GM21390 (cell line): ENCODE measurements at regions not wholly inside any gene's neighbourhood (a gene's known extent, or its start where the extent isn't known, plus 50 kb on each side); places are given as distances from the start of the nearest gene placed in this dataset.
"Not testable (repeated sequence)": the region's sequence is repeated elsewhere in the genome, so short reads cannot be mapped to it uniquely, and the experiment has no call there.

Source experiments
- ATAC-seq: cut with Tn5 transposase; IDR thresholded peaks from one replicate; pipeline ENCODE4 v1.9.1; 2021; ENCODE audit not compliant: unreplicated experiment

DNA sequence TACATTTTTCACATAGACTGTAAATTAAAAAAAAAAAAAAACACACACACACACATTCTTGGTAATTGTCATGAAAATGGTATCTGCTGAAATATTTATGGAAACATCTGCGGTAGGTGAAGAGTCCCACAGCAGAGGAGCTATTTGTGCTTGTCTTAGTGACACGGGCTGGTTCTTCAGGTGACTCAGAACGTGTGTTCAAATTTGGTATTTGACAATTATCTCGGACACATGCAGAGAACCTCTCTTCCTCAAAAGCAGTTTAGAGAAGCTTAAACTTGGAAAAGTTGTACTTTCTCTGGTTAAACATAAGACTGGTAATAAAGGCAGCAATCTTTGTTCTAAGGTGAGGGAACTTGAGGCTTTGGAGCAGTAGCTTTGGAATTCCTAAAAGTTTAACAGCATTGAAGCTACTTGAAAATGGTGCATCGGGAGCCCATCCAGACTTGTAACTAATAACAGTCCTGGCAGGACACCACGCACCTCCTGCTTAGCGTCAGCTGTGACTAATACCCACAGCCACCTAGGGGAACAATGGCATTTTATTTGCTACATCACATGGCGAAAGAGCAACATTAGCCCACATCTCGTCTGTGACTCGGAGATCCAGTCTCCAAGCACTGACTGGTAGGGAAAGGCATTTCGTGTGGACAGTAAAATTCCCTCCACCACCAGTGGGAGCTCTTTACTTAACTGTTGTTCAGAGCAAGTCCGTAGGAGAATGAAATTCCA is 1505.1 kb upstream of the SLC10A2 start:
- ATAC-seq: no peak

DNA sequence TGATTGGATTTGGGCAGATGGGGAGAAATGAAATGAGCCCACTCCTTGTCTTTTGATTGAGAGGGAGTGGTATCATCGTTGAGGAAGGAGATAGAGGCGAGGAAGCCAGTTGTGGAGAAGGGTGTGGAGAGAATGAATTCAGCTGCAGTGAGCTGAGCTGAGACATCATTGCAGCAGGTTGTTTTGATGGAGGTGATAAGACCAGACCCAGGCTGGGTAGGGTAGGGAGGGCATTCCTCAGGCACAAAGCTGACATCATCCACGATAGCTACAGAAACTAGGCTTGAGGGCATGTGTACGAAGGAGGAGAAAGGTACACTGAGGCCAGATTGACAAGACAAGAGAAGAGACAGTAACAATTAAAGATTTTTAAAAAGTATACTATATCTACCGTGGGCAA is 1500.9 kb upstream of the SLC10A2 start:
- no peak for ATAC-seq

DNA sequence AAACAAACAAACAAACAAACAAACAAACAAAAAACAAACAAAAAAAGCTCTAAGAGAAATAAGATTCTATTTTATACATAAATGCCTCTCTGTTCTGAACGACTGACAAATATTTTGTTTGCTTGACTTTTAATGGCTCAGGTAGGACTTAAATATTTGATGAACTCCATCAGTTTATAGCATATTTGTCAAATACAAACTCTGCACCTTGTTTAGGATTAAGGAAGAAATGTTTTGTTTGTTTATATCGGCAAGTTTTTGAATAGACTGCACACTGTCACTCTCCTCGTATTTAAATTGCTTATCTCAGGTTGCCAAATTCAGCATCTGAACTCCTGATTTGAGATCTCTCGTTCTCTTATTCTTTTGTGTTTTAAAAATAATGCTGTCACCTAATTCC is 1499.7 kb upstream of the SLC10A2 start:
- ATAC-seq: no peak

DNA sequence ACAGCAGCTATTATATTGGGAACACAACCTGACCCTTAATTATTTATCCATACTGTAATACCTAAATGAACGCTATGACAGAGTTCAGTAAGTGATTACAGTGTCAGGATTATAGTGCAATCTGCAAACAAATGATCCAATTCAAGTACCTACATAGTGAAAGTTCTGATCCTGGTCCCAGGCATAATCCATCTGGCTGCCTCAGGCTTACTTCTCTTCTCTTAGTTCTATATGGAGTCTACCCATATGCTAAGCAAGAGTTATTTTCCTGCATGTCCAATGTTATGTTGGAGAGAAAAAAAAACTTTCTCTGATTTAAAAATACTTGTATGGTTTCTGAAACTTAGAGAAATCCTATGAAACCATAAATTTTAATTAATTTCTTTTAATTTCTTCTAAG is 1487.7 kb upstream of the SLC10A2 start:
- ATAC-seq: no peak

DNA sequence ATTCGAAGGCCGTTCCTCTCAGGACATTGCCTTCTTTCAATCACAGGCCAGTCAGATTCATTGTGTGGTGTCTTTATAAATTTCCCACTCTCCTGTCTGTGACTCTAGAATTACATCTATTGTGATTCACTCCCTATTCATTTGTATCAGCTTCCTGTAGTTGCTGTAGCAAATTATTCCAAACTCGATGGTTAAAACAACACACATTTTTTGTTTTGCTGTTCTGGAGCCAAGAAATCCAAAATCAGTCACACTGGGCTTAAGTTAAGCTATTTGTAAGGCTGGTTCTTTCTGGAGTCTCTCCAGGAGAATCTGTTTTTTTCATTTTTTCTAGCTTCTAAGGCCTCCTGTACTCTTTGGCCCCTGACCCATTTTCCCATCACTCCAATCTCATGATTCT is 1487.0 kb upstream of the SLC10A2 start:
- ATAC-seq: no peak

DNA sequence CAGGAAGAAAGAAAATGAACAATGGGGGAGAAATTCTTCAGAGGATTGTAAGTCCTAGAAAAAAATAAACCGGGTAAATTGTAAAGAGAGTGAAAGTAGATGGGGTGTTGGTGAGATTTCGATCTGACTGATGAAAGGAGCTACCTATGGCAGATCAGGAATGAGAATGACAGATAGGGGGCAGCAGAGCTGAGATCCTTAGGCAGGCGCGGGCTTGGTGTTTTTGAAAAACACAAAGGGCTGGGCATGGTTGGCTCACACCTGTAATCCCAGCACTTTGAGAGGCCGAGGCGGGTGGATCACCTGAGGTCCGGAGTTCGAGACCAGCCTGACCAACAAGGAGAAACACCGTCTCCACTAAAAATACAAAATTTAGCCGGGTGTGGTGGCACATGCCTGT is 1468.6 kb upstream of the SLC10A2 start:
- ATAC-seq: no peak

DNA sequence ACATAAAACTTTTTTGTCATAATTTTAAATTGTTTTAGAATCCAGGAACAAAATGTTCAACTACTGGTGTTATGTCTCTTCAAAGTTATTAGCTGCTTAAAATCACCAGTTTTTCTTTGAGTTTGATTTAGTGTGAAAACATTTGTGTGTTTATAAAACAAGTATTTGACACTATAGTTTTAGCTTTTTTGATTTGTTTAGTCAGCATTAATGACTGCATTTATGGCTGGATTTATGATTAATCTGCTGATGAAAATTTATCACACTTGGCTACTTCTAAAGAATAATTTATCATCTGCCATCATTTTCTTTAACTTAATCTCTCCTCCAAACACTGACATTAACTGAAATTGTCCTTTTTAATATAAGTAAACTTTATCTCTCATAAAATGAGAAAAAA is 1465.9 kb upstream of the SLC10A2 start:
- no peak for ATAC-seq

DNA sequence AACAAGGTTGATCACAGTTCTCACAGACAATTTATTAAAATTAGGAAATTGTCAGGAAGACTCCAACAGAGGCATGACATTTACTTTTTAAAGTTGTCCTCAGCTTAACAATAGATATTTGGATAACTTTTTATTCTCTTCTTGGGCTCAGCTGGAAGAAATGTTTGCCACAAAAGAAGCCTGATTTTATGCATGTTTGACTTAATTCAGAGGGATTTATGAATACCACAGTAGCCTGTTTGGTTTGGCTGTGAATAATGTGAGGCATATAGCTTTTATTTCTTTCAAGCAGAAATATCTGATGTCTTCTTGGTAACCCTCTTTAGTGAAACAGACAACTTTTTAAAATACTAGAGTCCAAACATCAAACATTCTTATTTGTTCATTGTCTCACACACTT is 1464.5 kb upstream of the SLC10A2 start:
- ATAC-seq: no peak

DNA sequence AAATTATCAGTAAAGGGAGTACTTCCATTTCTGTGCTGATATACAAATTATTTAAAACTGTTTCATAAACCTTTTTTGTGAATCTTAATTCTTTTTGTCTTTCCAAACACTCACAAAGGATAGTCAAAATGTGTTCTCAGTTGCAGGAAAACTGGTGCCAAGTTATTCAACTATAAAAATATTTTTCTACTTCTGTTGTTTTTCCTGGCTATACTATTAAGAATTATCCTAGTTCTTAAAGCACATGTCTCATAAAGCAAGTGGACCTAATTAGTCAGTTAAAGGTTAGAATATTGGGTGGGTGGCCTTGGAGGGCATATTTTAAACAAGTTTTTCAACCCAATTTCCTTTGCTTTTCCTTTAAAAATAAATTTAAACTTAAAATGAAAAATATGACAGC is 1460.3 kb upstream of the SLC10A2 start:
- ATAC-seq: no peak

DNA sequence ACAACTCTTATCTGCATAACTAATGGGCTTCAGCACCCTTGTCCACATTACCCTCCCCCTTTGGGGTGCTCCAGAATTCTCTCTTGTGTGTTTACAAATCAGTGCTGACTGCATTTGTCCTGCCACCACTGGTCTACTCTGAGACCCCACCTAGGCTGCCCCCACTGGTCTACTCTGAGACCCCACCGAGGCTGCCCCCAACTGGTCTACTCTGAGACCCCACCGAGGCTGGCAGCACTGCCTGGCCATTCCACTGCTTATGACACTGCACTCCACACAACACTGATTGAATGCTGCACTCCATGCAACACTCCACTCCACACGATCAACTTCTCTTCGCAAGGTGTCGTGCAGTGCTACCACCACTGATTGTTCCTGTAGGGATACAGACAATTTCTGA is 1459.2 kb upstream of the SLC10A2 start:
- no peak for ATAC-seq

DNA sequence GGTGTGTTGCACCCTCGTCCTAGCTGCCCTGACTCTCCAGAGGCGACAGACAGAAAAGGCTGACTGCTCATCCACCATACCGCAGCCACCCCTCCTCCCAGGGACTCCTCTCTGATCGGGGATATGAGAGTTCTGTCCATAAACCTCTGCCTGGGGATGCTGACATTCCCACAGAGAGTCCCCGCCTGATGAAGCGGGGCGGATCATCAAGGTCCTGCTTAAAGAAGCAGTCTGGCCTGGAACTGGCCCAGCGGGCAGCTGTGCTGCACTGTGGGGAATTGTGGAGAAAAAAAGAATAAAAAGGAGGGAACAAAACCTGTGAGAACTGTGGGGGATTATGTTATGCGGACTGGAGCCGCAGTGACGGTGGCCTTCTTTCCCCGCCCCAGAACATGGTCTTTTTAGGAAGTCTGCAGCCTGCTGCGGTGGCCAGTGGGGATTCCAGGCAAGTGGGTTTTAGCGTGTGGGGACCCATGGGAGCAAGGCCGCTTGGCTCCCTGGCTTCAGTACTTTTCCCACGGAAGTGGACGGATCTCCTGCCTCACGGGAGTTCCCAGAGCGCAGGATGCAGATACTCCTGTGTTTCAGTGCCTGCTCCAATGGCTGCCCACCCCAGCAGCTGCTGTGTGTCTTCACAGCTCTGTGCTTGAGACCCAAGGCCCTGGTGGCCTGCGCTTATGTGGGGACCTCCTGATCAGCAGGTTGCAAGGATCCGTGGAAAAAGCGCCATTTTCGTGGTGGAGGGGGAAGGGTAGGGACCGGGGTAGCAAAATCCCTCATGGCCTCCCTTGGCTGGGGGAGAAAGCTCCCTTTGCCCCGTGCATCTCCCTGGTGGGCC is 1456.2 kb upstream of the SLC10A2 start:
- ATAC-seq: no peak

DNA sequence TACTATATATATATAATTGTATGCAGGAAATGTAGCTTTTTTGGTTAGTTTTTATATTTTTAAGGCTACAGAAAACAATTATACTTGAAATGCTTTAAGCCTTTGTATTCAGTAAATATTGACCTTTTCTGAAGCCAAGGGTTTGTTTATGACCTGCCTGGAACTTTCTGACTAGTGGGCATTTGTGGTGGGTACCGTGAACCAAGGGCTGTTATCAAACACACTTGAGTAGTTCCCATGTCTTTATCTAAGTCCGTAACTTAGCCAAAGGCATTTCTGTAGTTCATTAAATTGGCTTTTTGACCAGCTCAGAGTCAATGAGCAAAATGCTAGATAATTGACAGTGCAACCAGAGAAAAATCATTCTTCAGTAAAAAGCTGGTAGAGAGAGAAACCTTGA is 1444.2 kb upstream of the SLC10A2 start:
- ATAC-seq: no peak

DNA sequence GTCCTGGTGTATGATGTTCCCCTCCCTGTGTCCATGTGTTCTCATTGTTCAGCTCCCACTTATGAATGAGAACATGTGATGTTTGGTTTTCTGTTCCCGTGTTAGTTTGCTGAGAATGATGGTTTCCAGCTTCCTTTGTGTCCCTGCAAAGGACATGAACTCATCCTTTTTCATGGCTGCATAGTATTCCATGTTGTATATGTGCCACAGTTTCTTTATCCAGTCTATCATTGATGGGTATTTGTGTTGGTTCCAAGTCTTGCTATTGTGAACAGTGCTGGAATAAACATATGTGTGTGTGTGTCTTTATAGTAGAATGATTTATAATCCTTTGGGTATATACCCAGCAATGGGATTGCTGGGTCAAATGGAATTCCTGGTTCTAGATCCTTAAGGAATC is 1427.3 kb upstream of the SLC10A2 start:
- not testable (repeated sequence) for ATAC-seq

DNA sequence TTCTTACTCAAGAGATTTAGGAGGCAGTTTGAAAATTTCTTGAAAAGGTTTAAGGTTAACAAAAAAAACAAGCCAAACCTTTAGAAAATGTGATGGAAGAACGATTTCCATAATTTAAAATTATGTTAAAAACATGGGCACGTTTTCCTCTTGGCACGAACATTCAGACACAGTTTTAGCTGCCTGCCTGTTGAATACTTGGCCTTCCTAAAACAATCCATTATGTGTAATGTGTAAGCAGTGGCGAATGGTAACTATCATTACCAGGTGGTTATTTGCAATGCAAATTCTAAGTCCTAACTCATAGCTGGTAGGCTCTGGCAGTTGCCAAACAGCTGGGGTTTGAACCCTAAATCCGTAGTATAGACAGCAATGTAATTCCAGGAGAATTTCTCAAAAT is 1425.7 kb upstream of the SLC10A2 start:
- no peak for ATAC-seq

DNA sequence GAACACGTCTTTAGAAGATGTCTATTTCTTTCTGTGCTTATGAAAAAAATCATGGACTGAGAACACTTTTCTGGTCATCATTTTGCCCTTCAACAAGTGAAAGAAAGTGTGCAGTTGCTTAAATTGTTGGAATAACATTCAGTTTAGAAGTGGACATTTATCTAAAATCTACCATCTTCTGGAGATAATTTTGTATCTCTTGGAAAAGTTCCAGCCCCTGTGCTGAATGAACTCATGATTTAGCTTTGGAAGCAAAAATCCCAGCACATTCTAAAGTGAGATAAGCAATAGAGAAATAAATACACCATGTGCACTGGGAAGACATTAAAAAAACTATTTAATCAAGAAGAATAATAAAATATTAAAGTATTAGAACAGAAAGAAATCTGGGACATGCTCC is 1420.8 kb upstream of the SLC10A2 start:
- no peak for ATAC-seq

DNA sequence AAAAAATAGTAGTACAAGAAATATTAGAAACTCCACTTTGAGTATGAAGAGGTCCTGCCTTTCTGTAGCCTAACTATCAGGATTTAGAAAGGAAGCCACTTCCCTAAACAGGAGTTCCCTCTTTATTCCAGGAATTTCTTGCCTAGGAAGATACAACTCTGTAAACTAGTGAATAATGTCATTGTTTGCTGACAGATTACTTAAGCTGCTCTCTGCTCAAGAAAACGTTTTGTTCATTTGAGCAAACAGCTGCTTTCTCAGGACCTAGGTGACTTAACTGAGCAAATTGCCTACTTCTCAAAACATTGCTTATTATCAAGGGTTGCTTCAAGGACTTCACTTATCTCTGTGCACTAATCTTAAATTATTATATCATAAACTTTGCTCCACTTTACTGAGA is 1419.4 kb upstream of the SLC10A2 start:
- ATAC-seq: no peak

DNA sequence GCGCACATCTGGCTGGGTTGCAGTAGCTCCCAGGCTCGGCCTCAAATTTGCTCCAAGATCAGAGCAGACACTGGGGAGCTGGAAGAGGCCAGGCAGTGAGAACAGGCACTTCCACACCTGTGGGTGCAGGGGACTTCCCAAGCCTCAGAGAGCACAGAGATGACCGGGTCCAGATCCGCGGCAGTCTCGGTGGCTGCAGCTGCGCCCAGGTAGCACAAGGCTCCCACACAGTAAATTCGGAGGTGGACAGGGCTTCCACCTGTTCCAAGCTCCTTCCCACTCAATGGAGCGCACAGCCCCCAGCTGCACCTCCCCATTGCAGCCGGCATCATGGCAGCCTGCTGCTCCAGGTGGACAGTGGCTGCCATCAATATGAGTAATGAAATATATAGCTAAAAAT is 1417.4 kb upstream of the SLC10A2 start:
- no peak for ATAC-seq

DNA sequence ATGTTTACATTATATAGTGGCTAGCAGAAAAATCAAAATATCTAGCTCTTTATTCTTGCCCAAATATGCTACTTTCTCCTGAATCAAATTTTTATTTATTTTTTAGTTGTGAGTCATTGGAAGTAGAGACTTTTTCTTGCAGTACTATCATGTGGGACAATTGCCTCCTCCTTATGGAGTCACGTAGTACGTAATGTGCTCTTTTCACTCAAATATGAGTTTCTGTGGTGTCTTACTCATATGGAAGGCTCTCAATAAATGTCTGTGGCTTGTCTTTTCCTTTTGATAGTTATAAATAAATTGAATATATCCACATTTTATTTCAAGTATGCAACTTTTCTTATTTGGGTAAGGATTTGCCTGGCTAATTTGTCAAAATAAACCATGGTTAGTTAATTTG is 1411.0 kb upstream of the SLC10A2 start:
- ATAC-seq: no peak

DNA sequence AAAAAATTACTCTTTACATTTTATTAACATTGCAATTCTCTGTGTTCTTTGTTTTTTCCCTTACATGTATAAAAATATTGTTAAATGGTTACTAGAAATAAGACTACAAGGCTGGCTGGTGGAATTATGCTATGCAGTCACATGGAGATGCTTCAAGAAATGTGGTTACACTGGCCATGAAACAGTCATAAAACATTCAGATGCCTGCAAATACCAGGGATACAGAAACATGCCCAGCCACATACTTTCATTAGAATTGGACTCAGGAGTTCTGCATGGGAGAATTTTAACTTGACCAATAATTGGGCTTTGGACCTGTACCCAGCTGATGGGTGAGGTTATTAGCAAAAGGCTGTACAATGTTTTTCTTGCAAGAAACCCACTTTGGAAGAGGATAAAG is 1407.7 kb upstream of the SLC10A2 start:
- no peak for ATAC-seq

DNA sequence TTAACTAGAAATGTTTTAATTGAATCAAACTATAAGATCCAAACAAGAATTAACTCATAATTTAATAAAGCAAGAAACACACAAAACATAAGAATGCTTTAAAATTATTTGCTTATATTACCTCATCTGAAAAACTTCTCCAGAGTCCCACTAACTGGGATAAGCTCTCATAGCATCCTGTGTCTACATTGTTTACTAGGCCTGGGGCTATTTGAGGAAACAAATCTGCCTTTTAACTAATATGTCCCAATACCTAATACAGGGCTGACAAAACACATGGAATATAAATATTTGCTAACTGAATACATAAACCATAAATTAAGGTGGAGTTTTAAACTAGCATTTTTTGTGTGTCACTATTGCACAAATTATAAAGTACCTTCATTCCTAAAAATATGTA is 1399.8 kb upstream of the SLC10A2 start:
- ATAC-seq: no peak

DNA sequence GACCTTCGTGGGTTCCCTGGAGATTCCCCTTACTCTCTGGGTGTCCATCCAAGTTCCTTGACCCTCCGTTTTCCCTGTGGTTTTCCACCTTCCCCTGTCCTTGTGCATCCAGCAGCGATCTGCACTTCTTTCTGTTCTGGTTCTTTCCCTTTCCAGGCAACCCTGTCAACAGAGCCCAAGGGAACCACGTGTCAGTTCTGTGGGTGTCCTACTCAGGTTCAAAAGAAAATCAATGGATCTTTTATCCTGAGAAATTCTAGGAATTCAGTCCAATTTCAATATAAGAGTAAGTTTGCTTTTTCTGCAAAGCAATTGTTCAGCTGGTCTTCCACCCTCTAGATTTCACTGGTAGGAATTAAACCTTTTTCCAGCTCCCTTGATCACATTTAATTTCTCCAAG is 1394.8 kb upstream of the SLC10A2 start:
- ATAC-seq: no peak

DNA sequence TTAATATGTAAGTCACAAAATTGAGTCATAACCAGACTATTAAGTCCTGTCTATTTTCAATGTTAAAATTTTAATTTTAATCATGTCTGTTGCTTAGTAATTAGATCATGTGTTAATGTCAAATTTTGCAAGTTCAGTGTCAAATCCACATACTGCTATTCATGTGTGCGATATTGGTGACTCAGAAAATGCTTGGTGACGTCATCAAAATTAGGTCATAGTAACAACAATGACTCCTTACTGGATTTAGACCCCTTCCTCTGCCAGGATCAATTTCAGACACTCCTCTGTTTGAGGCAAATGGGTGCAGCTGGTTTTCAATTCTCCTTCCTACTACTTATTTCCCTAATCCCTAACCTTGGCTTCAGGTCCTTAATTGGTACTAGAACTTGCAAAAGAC is 1394.3 kb upstream of the SLC10A2 start:
- no peak for ATAC-seq

DNA sequence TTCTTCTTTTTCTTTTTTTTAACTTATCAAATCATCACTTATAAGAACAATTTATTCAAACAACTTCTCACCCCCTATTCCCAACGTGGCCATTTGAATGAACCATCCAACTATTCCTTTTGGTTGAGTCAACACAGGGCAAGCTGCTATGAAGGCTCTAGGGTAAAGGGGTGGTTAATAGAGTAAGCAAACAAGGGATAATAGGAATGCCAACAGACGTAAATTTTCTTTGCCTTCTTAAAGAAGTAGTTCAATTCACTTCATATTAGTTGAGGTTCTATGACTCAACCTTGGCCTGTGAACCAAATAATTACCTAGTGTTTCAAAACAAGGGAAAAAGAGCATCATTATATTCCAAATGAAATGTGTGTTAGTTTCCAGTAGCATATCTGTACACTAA is 1383.8 kb upstream of the SLC10A2 start:
- no peak for ATAC-seq
